Ovary (tissue), 3 donors: ENCODE measurements at regions not wholly inside any gene's neighbourhood (a gene's known extent, or its start where the extent isn't known, plus 50 kb on each side); places are given as distances from the start of the nearest gene placed in this dataset.

Experiments used
- CTCF ChIP-seq, 3 donors: fragments of 450-650 bp in 2 of 3; fragments of 200-600 bp in 1 of 3; IDR thresholded peaks; one replicate each; pipeline versions ENCODE4 v1.5.1 to v1.8.0; 2016 to 2022; ENCODE audit warnings: antibody characterized with exemption in 3 of 3, mild to moderate bottlenecking in 1 of 3
- EP300 ChIP-seq: sonication (generic); formaldehyde crosslinking; IDR thresholded peaks from one replicate; pipeline ENCODE4 v1.6.1; 2017; ENCODE audit warnings: antibody characterized with exemption
- POLR2A ChIP-seq: fragments of 450-650 bp; IDR thresholded peaks from one replicate; pipeline ENCODE4 v1.6.1; 2017; ENCODE audit warnings: antibody characterized with exemption, mild to moderate bottlenecking, moderate library complexity
- donor health status: DM: no; HTN: no; CAD: no.

- TF ChIP-seq CTCF (IDR thresholded peaks at IDR 0.05), result no peak
- no peak for TF ChIP-seq EP300
- no peak for TF ChIP-seq POLR2A
These were observed 204.8 kb upstream of the MEOX2 start for GRCh38 chr7:15891151-15891881.
